HUES6 (cell line): ENCODE measurements at regions not wholly inside any gene's neighbourhood (a gene's known extent, or its start where the extent isn't known, plus 50 kb on each side); places are given as distances from the start of the nearest gene placed in this dataset.

Experiments
- H3K27ac ChIP-seq: 2 replicates; pipeline ENCODE4 v1.7.0; 2013; ENCODE audit warnings: low read depth, mild to moderate bottlenecking, low read length, inconsistent platforms
- H3K27me3 ChIP-seq: 2 replicates; pipeline ENCODE4 v1.6.1; 2013; ENCODE audit warnings: low read length; ENCODE audit not compliant: control insufficient read depth, insufficient read depth
- H3K36me3 ChIP-seq: 2 replicates; pipeline ENCODE4 v1.6.1; 2013; ENCODE audit warnings: low read length; ENCODE audit not compliant: control insufficient read depth, insufficient read depth
- H3K4me1 ChIP-seq: 2 replicates; pipeline ENCODE4 v1.6.1; 2013; ENCODE audit warnings: low read length; ENCODE audit not compliant: control insufficient read depth, insufficient read depth
- H3K4me3 ChIP-seq: 2 replicates; pipeline ENCODE4 v1.5.1; 2013; ENCODE audit warnings: low read depth, low read length
- H3K9ac ChIP-seq: one replicate; pipeline ENCODE4 v1.6.1; 2013; ENCODE audit warnings: mild to moderate bottlenecking, low read length
- H3K9me3 ChIP-seq: 2 replicates; pipeline ENCODE4 v1.6.1; 2013; ENCODE audit warnings: low read depth, low read length; ENCODE audit not compliant: control insufficient read depth, insufficient read depth

DNA sequence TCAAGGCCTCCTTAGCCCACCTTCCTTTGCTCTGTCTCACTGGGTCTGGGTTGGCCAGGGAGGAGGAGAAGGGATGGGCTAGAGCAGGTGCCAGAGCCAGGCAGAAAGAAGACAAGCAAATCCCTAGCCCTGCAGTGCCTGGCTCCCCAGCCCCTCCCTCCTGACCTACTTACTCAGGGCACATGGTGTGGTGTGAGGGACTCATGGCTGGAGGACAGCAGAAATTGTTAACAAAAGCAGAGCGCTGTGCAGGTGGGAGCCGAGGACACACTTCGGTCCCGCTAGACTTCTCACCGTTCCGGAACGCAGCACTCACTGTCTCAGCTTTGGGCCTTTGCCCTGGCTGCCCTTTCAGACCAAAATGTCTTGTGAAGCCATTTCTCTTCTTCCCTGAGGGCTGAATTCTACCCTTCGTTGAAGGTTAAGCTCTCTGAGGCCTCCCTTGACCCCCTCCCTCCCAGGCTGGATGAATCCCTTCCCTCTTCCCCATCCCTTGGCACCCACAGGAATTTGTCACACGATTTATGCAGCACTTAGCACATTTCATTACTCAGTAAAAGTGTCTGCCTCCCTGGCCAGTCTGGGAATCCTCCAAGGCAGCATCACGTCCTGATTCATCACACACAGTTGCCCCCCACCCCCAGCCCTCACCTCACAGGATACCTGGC, 263.9 kb upstream of the TRPC7 start:
- H3K36me3 ChIP-seq, result no peaks in the 10 kb centered on the region
- H3K27me3 ChIP-seq, result no peaks in the 10 kb centered on the region
- H3K27ac ChIP-seq, result no peak overlapping the region
- H3K9ac ChIP-seq, result no peak overlapping the region
- no peak overlapping the region for H3K4me3 ChIP-seq
- peaks cover 4% of the 10 kb centered on the region; the same call in 1 of the 2 replicates for H3K4me1 ChIP-seq
- H3K9me3 ChIP-seq, result no peaks in the 10 kb centered on the region

DNA sequence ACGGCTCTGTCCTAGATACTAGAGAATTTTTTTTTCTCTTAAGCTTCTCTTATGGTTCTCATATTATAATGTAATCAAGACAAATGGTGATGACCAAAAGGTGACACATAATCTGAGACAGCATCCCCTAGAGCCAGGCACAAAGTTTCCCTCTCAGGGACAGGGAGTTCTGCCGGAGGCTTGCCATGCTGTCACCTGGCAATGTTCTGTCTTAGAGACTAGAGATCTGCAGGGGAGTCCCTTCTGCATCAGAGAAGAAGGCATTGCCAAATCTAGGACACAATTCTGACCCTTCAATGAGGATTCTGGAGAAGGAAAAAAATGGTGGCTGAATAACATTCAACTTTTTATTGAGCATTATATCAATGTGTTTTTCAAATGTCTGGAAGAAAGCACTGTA, 261.2 kb upstream of the TRPC7 start:
- no peak overlapping the region for H3K27ac ChIP-seq
- no peaks in the 10 kb centered on the region for H3K9me3 ChIP-seq
- peaks cover 4% of the 10 kb centered on the region; the same call in 1 of the 2 replicates for H3K4me1 ChIP-seq
- no peaks in the 10 kb centered on the region for H3K27me3 ChIP-seq
- no peak overlapping the region for H3K9ac ChIP-seq
- no peak overlapping the region for H3K4me3 ChIP-seq
- H3K36me3 ChIP-seq, result no peaks in the 10 kb centered on the region

DNA sequence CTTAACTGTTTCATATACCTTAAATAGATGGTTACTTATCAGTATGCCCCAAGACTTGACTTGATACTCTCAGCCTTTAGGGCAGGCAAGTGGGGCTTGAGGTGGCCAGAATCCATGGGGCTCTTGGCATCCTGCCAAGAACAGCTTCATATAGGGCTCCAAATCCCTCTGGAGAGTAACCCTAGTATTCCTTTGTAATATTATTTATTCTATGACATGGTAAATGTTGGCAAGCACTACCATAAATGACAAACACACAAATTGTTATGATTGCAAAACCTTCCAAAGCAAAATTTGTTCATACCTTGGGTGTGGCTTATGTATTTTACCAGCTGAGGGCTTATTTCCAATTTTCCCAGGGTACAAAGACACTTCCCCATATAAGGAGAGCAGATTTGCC, 257.4 kb upstream of the TRPC7 start:
- no peaks in the 10 kb centered on the region for H3K27me3 ChIP-seq
- H3K4me3 ChIP-seq, result no peak overlapping the region
- H3K27ac ChIP-seq, result no peak overlapping the region
- no peak overlapping the region for H3K9ac ChIP-seq
- no peaks in the 10 kb centered on the region for H3K4me1 ChIP-seq
- H3K9me3 ChIP-seq, result no peaks in the 10 kb centered on the region
- H3K36me3 ChIP-seq, result no peaks in the 10 kb centered on the region

DNA sequence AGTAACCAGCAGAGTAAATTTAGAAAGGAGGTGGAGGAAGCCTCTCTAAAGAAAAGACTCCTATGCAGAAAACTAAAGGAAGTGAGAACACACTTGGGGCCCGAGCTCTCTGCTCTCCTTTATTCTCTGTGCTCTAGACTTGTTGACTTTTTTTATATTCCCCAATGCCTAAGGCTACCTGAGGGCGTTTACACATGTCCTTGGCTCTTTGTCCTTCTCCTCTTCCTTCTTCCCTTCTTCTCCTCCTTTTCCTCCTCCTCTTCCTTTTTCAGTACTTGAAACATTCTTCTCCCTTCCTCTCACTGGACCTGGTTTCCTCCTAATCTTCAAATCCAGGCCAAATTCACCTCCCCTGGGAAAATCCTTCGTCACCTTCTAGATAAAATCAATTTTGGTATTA, 256.4 kb upstream of the TRPC7 start:
- H3K9ac ChIP-seq, result no peak overlapping the region
- no peaks in the 10 kb centered on the region for H3K9me3 ChIP-seq
- no peaks in the 10 kb centered on the region for H3K36me3 ChIP-seq
- no peak overlapping the region for H3K27ac ChIP-seq
- no peak overlapping the region for H3K4me3 ChIP-seq
- H3K4me1 ChIP-seq, result no peaks in the 10 kb centered on the region
- H3K27me3 ChIP-seq, result no peaks in the 10 kb centered on the region

DNA sequence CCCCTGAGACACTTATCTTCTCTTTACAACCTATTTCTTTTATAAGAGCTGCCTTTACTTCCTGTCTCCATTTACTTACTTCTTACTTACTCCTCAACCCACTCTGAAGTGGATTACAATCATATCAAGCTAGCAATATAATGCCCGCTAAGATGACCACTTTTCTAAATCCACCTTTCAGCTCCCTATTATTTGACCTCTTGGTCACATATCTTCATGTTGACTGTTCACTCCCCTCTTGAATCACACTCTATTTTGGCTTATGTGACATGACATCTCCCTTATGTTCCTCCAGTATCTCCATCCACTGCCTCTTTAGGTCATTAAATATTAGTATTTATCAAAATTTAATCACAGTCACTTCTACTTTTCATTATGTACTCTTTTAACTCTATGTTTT, 255.3 kb upstream of the TRPC7 start:
- Histone ChIP-seq H3K4me3 (no peak overlapping the region), H3K27me3 (no peaks in the 10 kb centered on the region), H3K9ac (no peak overlapping the region), H3K9me3 (no peaks in the 10 kb centered on the region), H3K4me1 (no peaks in the 10 kb centered on the region), H3K27ac (no peak overlapping the region), H3K36me3 (no peaks in the 10 kb centered on the region)

DNA sequence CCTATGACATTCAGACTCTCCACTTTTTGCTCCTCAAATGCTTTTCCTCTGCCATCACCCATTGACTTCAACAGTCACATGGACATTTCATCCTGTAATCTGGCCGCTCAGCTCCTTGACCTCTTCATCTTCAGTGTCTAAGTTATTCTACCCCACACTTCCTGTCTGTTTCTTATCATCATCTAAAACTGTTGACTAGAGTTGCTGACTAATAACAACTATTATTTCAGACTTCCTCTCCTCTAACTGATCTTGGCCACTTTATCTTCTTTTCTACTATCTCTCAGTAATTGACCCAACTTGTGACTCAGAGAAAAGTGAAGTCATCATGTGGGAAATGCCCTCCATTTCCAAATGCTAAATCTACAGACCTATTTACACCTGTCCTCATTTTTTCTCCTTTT, 254.7 kb upstream of the TRPC7 start:
- H3K27me3 ChIP-seq, result no peaks in the 10 kb centered on the region
- H3K9me3 ChIP-seq, result no peaks in the 10 kb centered on the region
- H3K27ac ChIP-seq, result no peak overlapping the region
- no peak overlapping the region for H3K4me3 ChIP-seq
- H3K9ac ChIP-seq, result no peak overlapping the region
- H3K4me1 ChIP-seq, result no peaks in the 10 kb centered on the region
- no peaks in the 10 kb centered on the region for H3K36me3 ChIP-seq

DNA sequence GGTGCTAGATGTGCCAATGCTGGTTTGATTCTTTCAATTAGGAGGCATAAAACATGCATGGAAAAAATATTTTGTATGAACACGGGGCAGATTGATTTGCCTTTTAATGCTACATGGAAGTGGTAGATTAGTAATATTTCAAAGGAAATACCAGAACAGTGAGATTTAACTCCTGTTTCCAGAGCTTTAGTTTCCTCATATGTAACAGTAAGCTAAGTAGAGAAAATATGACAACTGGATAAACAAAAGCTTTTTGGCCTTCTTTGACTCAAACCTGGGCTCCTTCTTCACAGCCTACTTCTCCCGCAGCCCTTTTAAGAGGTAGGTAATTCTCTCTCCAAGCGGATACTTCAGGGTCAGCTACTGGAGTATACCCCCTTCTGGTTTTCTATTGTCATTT, 254.2 kb upstream of the TRPC7 start:
- Histone ChIP-seq H3K9me3 (no peaks in the 10 kb centered on the region), H3K4me1 (no peaks in the 10 kb centered on the region), H3K27me3 (no peaks in the 10 kb centered on the region), H3K9ac (no peak overlapping the region), H3K4me3 (no peak overlapping the region), H3K27ac (no peak overlapping the region), H3K36me3 (no peaks in the 10 kb centered on the region)

DNA sequence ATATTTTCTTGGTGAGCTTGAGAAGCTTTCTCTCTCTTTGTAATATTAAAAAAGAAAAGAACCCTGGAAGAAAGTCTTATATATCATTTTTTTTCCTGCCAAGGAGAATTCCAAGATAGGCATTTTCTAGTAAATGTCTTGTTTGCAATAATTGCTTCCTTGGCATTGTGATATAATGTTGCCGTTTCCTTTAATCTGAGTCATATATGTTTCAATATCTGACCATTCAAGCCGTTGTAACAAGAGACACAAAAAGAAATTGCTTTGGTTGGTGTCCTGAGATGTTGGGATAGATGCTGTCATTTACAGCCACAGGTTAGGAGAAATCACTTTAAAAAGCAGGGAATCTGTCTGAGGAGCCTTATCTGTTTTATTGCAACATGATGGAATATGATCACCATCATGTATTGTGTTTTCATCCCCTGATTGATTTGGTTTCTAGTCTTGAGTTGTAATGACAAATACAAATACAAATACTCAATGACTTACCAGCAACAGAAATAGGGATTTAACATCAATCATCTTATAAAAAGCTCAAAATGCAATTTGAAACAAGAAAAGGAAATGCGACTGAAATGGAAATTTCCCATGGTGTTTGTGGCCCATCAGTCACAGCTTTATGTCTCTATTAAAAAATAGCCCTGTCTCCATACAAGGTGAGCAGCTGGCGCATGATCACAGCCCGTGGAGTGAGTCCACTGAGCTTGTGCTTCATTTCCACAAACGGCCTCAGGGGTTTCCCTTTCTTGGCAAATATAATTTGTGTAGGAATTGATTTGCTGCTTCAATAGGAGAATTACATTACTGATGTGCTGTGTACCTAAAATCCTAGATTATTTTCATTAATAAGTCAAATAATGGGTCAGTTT, 250.1 kb upstream of the TRPC7 start:
- H3K9me3 ChIP-seq, result no peaks in the 10 kb centered on the region; the same call in 1 of the 2 replicates
- no peaks in the 10 kb centered on the region for H3K27me3 ChIP-seq
- no peak overlapping the region for H3K9ac ChIP-seq
- no peak overlapping the region for H3K27ac ChIP-seq
- H3K36me3 ChIP-seq, result no peaks in the 10 kb centered on the region
- H3K4me3 ChIP-seq, result no peak overlapping the region
- H3K4me1 ChIP-seq, result no peaks in the 10 kb centered on the region

DNA sequence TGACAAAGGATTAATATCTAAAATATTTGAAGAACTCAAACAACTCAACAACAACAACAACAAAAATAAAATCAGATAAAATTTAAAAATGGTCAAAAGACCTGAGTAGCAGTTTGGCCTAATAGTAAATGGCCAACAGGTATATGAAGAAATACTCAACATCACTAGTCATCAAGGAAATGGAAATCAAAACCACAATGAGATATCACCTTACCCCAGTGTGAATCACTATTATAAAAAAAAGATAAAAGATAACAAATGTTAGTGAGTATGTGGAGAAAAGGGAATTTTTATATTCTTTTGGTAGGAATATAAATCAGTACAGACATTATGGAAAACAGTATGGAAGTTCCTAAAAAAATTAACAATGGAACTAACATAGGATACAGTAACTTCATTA, 247.9 kb upstream of the TRPC7 start:
- no peaks in the 10 kb centered on the region for H3K4me1 ChIP-seq
- H3K27ac ChIP-seq, result no peak overlapping the region
- H3K9ac ChIP-seq, result no peak overlapping the region
- no peaks in the 10 kb centered on the region for H3K27me3 ChIP-seq
- H3K36me3 ChIP-seq, result no peaks in the 10 kb centered on the region
- H3K4me3 ChIP-seq, result no peak overlapping the region
- H3K9me3 ChIP-seq, result no peaks in the 10 kb centered on the region; the same call in 1 of the 2 replicates

DNA sequence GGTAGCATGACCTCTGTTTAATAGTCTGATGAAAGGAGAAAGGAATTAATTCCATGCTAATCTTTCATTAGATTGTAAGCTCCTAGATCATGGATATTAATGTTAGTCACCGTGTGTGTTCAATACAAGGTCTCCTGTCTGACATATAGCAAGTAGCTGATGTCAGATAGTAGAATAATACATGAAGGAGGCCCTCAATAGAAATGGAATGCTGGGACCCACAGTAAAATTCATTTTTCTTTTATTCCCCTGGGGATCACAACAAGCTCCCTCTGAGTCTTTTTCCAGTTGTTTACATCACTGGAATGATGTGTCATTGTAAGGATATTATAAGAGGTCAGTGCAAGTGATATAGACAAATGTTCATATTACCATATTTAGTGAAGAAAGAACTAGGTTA, 240.3 kb upstream of the TRPC7 start:
- Histone ChIP-seq H3K27ac (no peak overlapping the region), H3K27me3 (no peaks in the 10 kb centered on the region), H3K9ac (no peak overlapping the region), H3K4me3 (no peak overlapping the region), H3K4me1 (no peaks in the 10 kb centered on the region), H3K36me3 (no peaks in the 10 kb centered on the region; the same call in 1 of the 2 replicates), H3K9me3 (peaks cover 44% of the 10 kb centered on the region)

DNA sequence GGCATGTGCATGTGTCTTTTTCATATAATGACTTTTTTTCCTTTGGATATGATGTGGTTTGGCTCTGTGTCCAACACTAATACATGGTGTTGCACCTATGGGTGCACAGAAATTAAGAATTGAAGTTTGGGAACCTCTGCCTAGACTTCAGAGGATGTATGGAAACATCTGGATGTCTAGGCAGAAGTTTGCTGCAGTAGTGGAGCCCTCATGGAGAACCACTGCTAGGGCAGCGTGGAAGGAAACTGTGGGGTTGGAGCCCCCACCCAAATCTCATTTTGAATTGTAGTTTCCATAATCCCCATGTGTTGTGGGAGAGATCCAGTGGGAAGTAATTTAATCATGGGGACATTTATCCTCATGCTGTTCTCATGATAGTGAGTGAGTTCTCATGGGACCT, 235.0 kb upstream of the TRPC7 start:
- Histone ChIP-seq H3K27ac (no peak overlapping the region), H3K4me3 (no peak overlapping the region), H3K27me3 (no peaks in the 10 kb centered on the region), H3K9ac (no peak overlapping the region), H3K9me3 (peaks cover 63% of the 10 kb centered on the region), H3K36me3 (no peaks in the 10 kb centered on the region; the same call in 1 of the 2 replicates), H3K4me1 (no peaks in the 10 kb centered on the region)
